ENCODE measurements at regions not wholly inside any gene's neighbourhood (a gene's known extent, or its start where the extent isn't known, plus 50 kb on each side); places are given as distances from the start of the nearest gene placed in this dataset.
A peak's percentile ranks its signal among the peaks of the same experiment; 100 is the strongest.
"Not testable (repeated sequence)": the region's sequence is repeated elsewhere in the genome, so short reads cannot be mapped to it uniquely, and the experiment has no call there.

GRCh38 chr15:20267996-20268395 lies 273.6 kb downstream of the GOLGA6L6 start:
- not testable (repeated sequence) for H3K27ac ChIP-seq (ENCODE audit: insufficient read depth, low read length, poor library complexity, severe bottlenecking); H3K36me3 Mint-ChIP-seq; ATAC-seq (ENCODE audit: low read depth in 2 of 2); H3K9me3 Mint-ChIP-seq; DNase-seq; H3K4me1 Mint-ChIP-seq; H3K9me3 ChIP-seq (ENCODE audit: control insufficient read depth in 2 of 2, low read length in 2 of 2); H3K4me3 Mint-ChIP-seq; H3K27me3 ChIP-seq (ENCODE audit: control insufficient read depth, insufficient read depth, low read length); H3K4me1 ChIP-seq (ENCODE audit: control insufficient read depth, insufficient read depth, low read length, poor library complexity, severe bottlenecking); H3K4me3 ChIP-seq (ENCODE audit: low read depth, low read length); H3K27me3 Mint-ChIP-seq; H3K27ac Mint-ChIP-seq; H3K36me3 ChIP-seq (ENCODE audit: control insufficient read depth, insufficient read depth, low read length)

GRCh38 chr15:20267051-20267730 lies 274.4 kb downstream of the GOLGA6L6 start:
- not testable (repeated sequence) for ATAC-seq (ENCODE audit: low read depth in 2 of 2); H3K27ac Mint-ChIP-seq; H3K4me1 Mint-ChIP-seq; H3K27ac ChIP-seq (ENCODE audit: insufficient read depth, low read length, poor library complexity, severe bottlenecking); H3K27me3 ChIP-seq (ENCODE audit: control insufficient read depth, insufficient read depth, low read length); H3K36me3 Mint-ChIP-seq; H3K4me3 ChIP-seq (ENCODE audit: low read depth, low read length); H3K9me3 Mint-ChIP-seq; H3K36me3 ChIP-seq (ENCODE audit: control insufficient read depth, insufficient read depth, low read length); H3K4me1 ChIP-seq (ENCODE audit: control insufficient read depth, insufficient read depth, low read length, poor library complexity, severe bottlenecking); H3K9me3 ChIP-seq (ENCODE audit: control insufficient read depth in 2 of 2, low read length in 2 of 2); H3K4me3 Mint-ChIP-seq; H3K27me3 Mint-ChIP-seq; DNase-seq

- not testable (repeated sequence) for H3K27me3 Mint-ChIP-seq; H3K4me3 Mint-ChIP-seq; H3K4me3 ChIP-seq (ENCODE audit: low read depth, low read length); H3K36me3 ChIP-seq (ENCODE audit: control insufficient read depth, insufficient read depth, low read length); ATAC-seq (ENCODE audit: low read depth in 2 of 2); H3K27ac Mint-ChIP-seq; H3K9me3 ChIP-seq (ENCODE audit: control insufficient read depth in 2 of 2, low read length in 2 of 2); H3K9me3 Mint-ChIP-seq; H3K27me3 ChIP-seq (ENCODE audit: control insufficient read depth, insufficient read depth, low read length); H3K4me1 Mint-ChIP-seq; DNase-seq; H3K27ac ChIP-seq (ENCODE audit: insufficient read depth, low read length, poor library complexity, severe bottlenecking); H3K4me1 ChIP-seq (ENCODE audit: control insufficient read depth, insufficient read depth, low read length, poor library complexity, severe bottlenecking); H3K36me3 Mint-ChIP-seq
Measured at GRCh38 chr15:20265710-20266109, 275.9 kb downstream of the GOLGA6L6 start.

GRCh38 chr15:20261321-20262280 lies 280.0 kb downstream of the GOLGA6L6 start:
- H3K27me3 ChIP-seq (ENCODE audit: control insufficient read depth, insufficient read depth, low read length); H3K4me3 ChIP-seq (ENCODE audit: low read depth, low read length); H3K9me3 Mint-ChIP-seq; H3K27me3 Mint-ChIP-seq; H3K4me3 Mint-ChIP-seq; H3K27ac Mint-ChIP-seq; H3K36me3 ChIP-seq (ENCODE audit: control insufficient read depth, insufficient read depth, low read length); DNase-seq; ATAC-seq (ENCODE audit: low read depth in 2 of 2); H3K4me1 Mint-ChIP-seq; H3K4me1 ChIP-seq (ENCODE audit: control insufficient read depth, insufficient read depth, low read length, poor library complexity, severe bottlenecking); H3K36me3 Mint-ChIP-seq; H3K27ac ChIP-seq (ENCODE audit: insufficient read depth, low read length, poor library complexity, severe bottlenecking); H3K9me3 ChIP-seq (ENCODE audit: control insufficient read depth in 2 of 2, low read length in 2 of 2): not testable (repeated sequence)

GRCh38 chr15:20260650-20261049 lies 280.9 kb downstream of the GOLGA6L6 start:
- H3K9me3 ChIP-seq (ENCODE audit: control insufficient read depth in 2 of 2, low read length in 2 of 2); H3K27me3 Mint-ChIP-seq; H3K36me3 Mint-ChIP-seq; H3K4me3 ChIP-seq (ENCODE audit: low read depth, low read length); H3K27ac ChIP-seq (ENCODE audit: insufficient read depth, low read length, poor library complexity, severe bottlenecking); H3K27me3 ChIP-seq (ENCODE audit: control insufficient read depth, insufficient read depth, low read length); H3K36me3 ChIP-seq (ENCODE audit: control insufficient read depth, insufficient read depth, low read length); H3K4me1 ChIP-seq (ENCODE audit: control insufficient read depth, insufficient read depth, low read length, poor library complexity, severe bottlenecking); H3K9me3 Mint-ChIP-seq; DNase-seq; H3K27ac Mint-ChIP-seq; H3K4me1 Mint-ChIP-seq; H3K4me3 Mint-ChIP-seq; ATAC-seq (ENCODE audit: low read depth in 2 of 2): not testable (repeated sequence)

- ATAC-seq (ENCODE audit: low read depth in 2 of 2); H3K36me3 ChIP-seq (ENCODE audit: control insufficient read depth, insufficient read depth, low read length); H3K4me3 ChIP-seq (ENCODE audit: low read depth, low read length); H3K9me3 ChIP-seq (ENCODE audit: control insufficient read depth in 2 of 2, low read length in 2 of 2); H3K4me1 ChIP-seq (ENCODE audit: control insufficient read depth, insufficient read depth, low read length, poor library complexity, severe bottlenecking); H3K4me1 Mint-ChIP-seq; H3K9me3 Mint-ChIP-seq; H3K27me3 Mint-ChIP-seq; H3K4me3 Mint-ChIP-seq; DNase-seq; H3K36me3 Mint-ChIP-seq; H3K27ac ChIP-seq (ENCODE audit: insufficient read depth, low read length, poor library complexity, severe bottlenecking); H3K27me3 ChIP-seq (ENCODE audit: control insufficient read depth, insufficient read depth, low read length); H3K27ac Mint-ChIP-seq: not testable (repeated sequence)
Measured at GRCh38 chr15:20259559-20260190, 281.9 kb downstream of the GOLGA6L6 start.

GRCh38 chr15:20256394-20256793 lies 285.2 kb downstream of the GOLGA6L6 start:
- not testable (repeated sequence) for H3K9me3 Mint-ChIP-seq; H3K36me3 ChIP-seq (ENCODE audit: control insufficient read depth, insufficient read depth, low read length); H3K4me1 Mint-ChIP-seq; H3K27ac ChIP-seq (ENCODE audit: insufficient read depth, low read length, poor library complexity, severe bottlenecking); H3K27me3 Mint-ChIP-seq; H3K9me3 ChIP-seq (ENCODE audit: control insufficient read depth in 2 of 2, low read length in 2 of 2); H3K4me3 Mint-ChIP-seq; DNase-seq; H3K4me3 ChIP-seq (ENCODE audit: low read depth, low read length); ATAC-seq (ENCODE audit: low read depth in 2 of 2); H3K36me3 Mint-ChIP-seq; H3K4me1 ChIP-seq (ENCODE audit: control insufficient read depth, insufficient read depth, low read length, poor library complexity, severe bottlenecking); H3K27me3 ChIP-seq (ENCODE audit: control insufficient read depth, insufficient read depth, low read length)
- H3K27ac Mint-ChIP-seq, result peak overlapping the region in 1 of 3 donors; percentile 50
